Transverse colon (tissue), 3 donors: ENCODE measurements at regions not wholly inside any gene's neighbourhood (a gene's known extent, or its start where the extent isn't known, plus 50 kb on each side); places are given as distances from the start of the nearest gene placed in this dataset.

ENCODE experiments used
- EP300 ChIP-seq: sonication (generic); formaldehyde crosslinking; IDR thresholded peaks from one replicate; pipeline ENCODE4 v1.6.1; 2017; ENCODE audit warnings: antibody characterized with exemption, low read depth
- TF ChIP-seq, protein P1 (sequence below), 5 experiments: fragments of 200-600 bp in 3 of 5; fragments of 450-650 bp in 2 of 5; sonication (generic) in 3 of 5; IDR thresholded peaks; 1 replicate in 2 of 5; 2 replicates in 3 of 5; pipeline ENCODE4 v1.5.1; 2016 to 2017; ENCODE audit warnings: antibody characterized with exemption in 5 of 5, inconsistent platforms in 3 of 5, mild to moderate bottlenecking in 2 of 5, moderate library complexity in 1 of 5

GRCh38 chr4:24140892-24141291, 251.0 kb upstream of the PPARGC1A start:
- TF ChIP-seq, protein P1, sequence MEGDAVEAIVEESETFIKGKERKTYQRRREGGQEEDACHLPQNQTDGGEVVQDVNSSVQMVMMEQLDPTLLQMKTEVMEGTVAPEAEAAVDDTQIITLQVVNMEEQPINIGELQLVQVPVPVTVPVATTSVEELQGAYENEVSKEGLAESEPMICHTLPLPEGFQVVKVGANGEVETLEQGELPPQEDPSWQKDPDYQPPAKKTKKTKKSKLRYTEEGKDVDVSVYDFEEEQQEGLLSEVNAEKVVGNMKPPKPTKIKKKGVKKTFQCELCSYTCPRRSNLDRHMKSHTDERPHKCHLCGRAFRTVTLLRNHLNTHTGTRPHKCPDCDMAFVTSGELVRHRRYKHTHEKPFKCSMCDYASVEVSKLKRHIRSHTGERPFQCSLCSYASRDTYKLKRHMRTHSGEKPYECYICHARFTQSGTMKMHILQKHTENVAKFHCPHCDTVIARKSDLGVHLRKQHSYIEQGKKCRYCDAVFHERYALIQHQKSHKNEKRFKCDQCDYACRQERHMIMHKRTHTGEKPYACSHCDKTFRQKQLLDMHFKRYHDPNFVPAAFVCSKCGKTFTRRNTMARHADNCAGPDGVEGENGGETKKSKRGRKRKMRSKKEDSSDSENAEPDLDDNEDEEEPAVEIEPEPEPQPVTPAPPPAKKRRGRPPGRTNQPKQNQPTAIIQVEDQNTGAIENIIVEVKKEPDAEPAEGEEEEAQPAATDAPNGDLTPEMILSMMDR (IDR thresholded peaks at IDR 0.05) = no peak
- no peak for TF ChIP-seq EP300
